ENCODE measurements at regions not wholly inside any gene's neighbourhood (a gene's known extent, or its start where the extent isn't known, plus 50 kb on each side); places are given as distances from the start of the nearest gene placed in this dataset.

DNA sequence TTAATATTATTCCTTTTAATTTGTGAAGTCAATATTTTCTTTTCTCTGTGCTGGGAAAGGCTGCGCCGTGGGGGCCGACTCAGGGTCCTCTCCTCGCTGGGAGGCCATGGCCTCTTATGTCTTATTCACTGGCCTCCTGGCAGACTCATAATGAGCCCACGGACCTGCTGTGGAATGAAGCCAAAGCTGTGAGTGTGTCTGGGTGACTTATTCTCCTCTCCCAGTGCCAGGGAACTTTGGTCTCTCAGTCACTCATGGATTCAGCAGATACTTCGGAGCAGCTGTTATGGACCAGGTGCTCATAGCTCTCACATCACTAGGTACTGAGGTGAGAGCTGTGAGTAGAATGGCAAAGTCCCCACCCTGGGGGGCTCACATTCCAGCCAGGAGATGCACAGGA, 297.6 kb downstream of the CDH26 start:
- TF ChIP-seq, protein P1, sequence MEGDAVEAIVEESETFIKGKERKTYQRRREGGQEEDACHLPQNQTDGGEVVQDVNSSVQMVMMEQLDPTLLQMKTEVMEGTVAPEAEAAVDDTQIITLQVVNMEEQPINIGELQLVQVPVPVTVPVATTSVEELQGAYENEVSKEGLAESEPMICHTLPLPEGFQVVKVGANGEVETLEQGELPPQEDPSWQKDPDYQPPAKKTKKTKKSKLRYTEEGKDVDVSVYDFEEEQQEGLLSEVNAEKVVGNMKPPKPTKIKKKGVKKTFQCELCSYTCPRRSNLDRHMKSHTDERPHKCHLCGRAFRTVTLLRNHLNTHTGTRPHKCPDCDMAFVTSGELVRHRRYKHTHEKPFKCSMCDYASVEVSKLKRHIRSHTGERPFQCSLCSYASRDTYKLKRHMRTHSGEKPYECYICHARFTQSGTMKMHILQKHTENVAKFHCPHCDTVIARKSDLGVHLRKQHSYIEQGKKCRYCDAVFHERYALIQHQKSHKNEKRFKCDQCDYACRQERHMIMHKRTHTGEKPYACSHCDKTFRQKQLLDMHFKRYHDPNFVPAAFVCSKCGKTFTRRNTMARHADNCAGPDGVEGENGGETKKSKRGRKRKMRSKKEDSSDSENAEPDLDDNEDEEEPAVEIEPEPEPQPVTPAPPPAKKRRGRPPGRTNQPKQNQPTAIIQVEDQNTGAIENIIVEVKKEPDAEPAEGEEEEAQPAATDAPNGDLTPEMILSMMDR (IDR thresholded peaks at IDR 0.05): no peak
- TF ChIP-seq POLR2A (IDR thresholded peaks at IDR 0.05): no peak

All from lower leg skin (tissue), 3 donors.